ENCODE measurements at regions not wholly inside any gene's neighbourhood (a gene's known extent, or its start where the extent isn't known, plus 50 kb on each side); places are given as distances from the start of the nearest gene placed in this dataset.
"Not testable (repeated sequence)": the region's sequence is repeated elsewhere in the genome, so short reads cannot be mapped to it uniquely, and the experiment has no call there.

- no peak for DNase-seq
- in situ Hi-C loops (cut with MboI; ENCODE audit: low pct_unique_long_range_greater_than_20kb, low sequenced_read_pairs): no loop called here
These were observed 52.0 kb downstream of the ZC3H11B start for GRCh38 chr1:219560856-219561255.

- in situ Hi-C loops (cut with MboI; ENCODE audit: low pct_unique_long_range_greater_than_20kb, low sequenced_read_pairs): no loop called here
- no peak for DNase-seq
These were observed 53.0 kb downstream of the ZC3H11B start for GRCh38 chr1:219559899-219560298.

GRCh38 chr1:219555806-219556205 lies 57.1 kb downstream of the ZC3H11B start:
- in situ Hi-C loops (cut with MboI; ENCODE audit: low pct_unique_long_range_greater_than_20kb, low sequenced_read_pairs): no loop called here

GRCh38 chr1:219555031-219555692 lies 57.7 kb downstream of the ZC3H11B start:
- no peak for DNase-seq

More at GRCh38 chr1:219555806-219556205, 57.1 kb downstream of the ZC3H11B start:
- DNase-seq: no peak

GRCh38 chr1:219553934-219554502 lies 58.9 kb downstream of the ZC3H11B start:
- in situ Hi-C loops (cut with MboI; ENCODE audit: low pct_unique_long_range_greater_than_20kb, low sequenced_read_pairs): no loop called here
- DNase-seq: no peak

More at GRCh38 chr1:219555031-219555692, 57.7 kb downstream of the ZC3H11B start:
- in situ Hi-C loops (cut with MboI; ENCODE audit: low pct_unique_long_range_greater_than_20kb, low sequenced_read_pairs): no loop called here

GRCh38 chr1:219550201-219550600 lies 62.7 kb downstream of the ZC3H11B start:
- DNase-seq: no peak
- in situ Hi-C loops (cut with MboI; ENCODE audit: low pct_unique_long_range_greater_than_20kb, low sequenced_read_pairs): no loop called here

- DNase-seq: no peak
- in situ Hi-C loops (cut with MboI; ENCODE audit: low pct_unique_long_range_greater_than_20kb, low sequenced_read_pairs): no loop called here
These were observed 63.7 kb downstream of the ZC3H11B start for GRCh38 chr1:219549215-219549614.

- DNase-seq: no peak
- in situ Hi-C loops (cut with MboI; ENCODE audit: low pct_unique_long_range_greater_than_20kb, low sequenced_read_pairs): no loop called here
These were observed 64.5 kb downstream of the ZC3H11B start for GRCh38 chr1:219548386-219548785.

- in situ Hi-C loops (cut with MboI; ENCODE audit: low pct_unique_long_range_greater_than_20kb, low sequenced_read_pairs); DNase-seq: not testable (repeated sequence)
These were observed 67.1 kb downstream of the ZC3H11B start for GRCh38 chr1:219545756-219546155.

- in situ Hi-C loops (cut with MboI; ENCODE audit: low pct_unique_long_range_greater_than_20kb, low sequenced_read_pairs): no loop called here
- no peak for DNase-seq
These were observed 68.6 kb downstream of the ZC3H11B start for GRCh38 chr1:219544163-219544846.

GRCh38 chr1:219542828-219543518 lies 69.9 kb downstream of the ZC3H11B start:
- in situ Hi-C loops (cut with MboI; ENCODE audit: low pct_unique_long_range_greater_than_20kb, low sequenced_read_pairs): no loop called here

GRCh38 chr1:219541946-219542345 lies 71.0 kb downstream of the ZC3H11B start:
- DNase-seq: no peak
- in situ Hi-C loops (cut with MboI; ENCODE audit: low pct_unique_long_range_greater_than_20kb, low sequenced_read_pairs): no loop called here

More at GRCh38 chr1:219542828-219543518, 69.9 kb downstream of the ZC3H11B start:
- no peak for DNase-seq

- in situ Hi-C loops (cut with MboI; ENCODE audit: low pct_unique_long_range_greater_than_20kb, low sequenced_read_pairs): no loop called here
These were observed 73.2 kb downstream of the ZC3H11B start for GRCh38 chr1:219539645-219540254.

GRCh38 chr1:219538886-219539285 lies 74.0 kb downstream of the ZC3H11B start:
- no peak for DNase-seq

More at GRCh38 chr1:219539645-219540254, 73.2 kb downstream of the ZC3H11B start:
- DNase-seq: no peak

GRCh38 chr1:219537223-219537631 lies 75.7 kb downstream of the ZC3H11B start:
- no peak for DNase-seq
- in situ Hi-C loops (cut with MboI; ENCODE audit: low pct_unique_long_range_greater_than_20kb, low sequenced_read_pairs): no loop called here

More at GRCh38 chr1:219538886-219539285, 74.0 kb downstream of the ZC3H11B start:
- in situ Hi-C loops (cut with MboI; ENCODE audit: low pct_unique_long_range_greater_than_20kb, low sequenced_read_pairs): no loop called here

GRCh38 chr1:219536038-219536437 lies 76.9 kb downstream of the ZC3H11B start:
- in situ Hi-C loops (cut with MboI; ENCODE audit: low pct_unique_long_range_greater_than_20kb, low sequenced_read_pairs): no loop called here
- DNase-seq: no peak

GRCh38 chr1:219534991-219535390 lies 77.9 kb downstream of the ZC3H11B start:
- no peak for DNase-seq
- in situ Hi-C loops (cut with MboI; ENCODE audit: low pct_unique_long_range_greater_than_20kb, low sequenced_read_pairs): no loop called here

- no peak for DNase-seq
- in situ Hi-C loops (cut with MboI; ENCODE audit: low pct_unique_long_range_greater_than_20kb, low sequenced_read_pairs): no loop called here
These were observed 79.6 kb downstream of the ZC3H11B start for GRCh38 chr1:219533280-219533679.

- no peak for DNase-seq
- in situ Hi-C loops (cut with MboI; ENCODE audit: low pct_unique_long_range_greater_than_20kb, low sequenced_read_pairs): no loop called here
These were observed 83.8 kb downstream of the ZC3H11B start for GRCh38 chr1:219529116-219529515.
